NCI-H1694 treated with DMSO at 0.1 percent for 48 hours (cell line): ENCODE measurements at regions not wholly inside any gene's neighbourhood (a gene's known extent, or its start where the extent isn't known, plus 50 kb on each side); places are given as distances from the start of the nearest gene placed in this dataset.
"Not testable (repeated sequence)": the region's sequence is repeated elsewhere in the genome, so short reads cannot be mapped to it uniquely, and the experiment has no call there.

Experiments used
- DNase-seq: peaks from one replicate; lab custom pipeline; 2025; lab: John Stamatoyannopoulos, UW

- no peak for DNase-seq
Measured at GRCh38 chr3:127071597-127072001, 88.7 kb downstream of the PLXNA1 start.

- DNase-seq = no peak
Measured at GRCh38 chr3:127072221-127072771, 89.4 kb downstream of the PLXNA1 start.

- no peak for DNase-seq
Measured at GRCh38 chr3:127072971-127073783, 90.3 kb downstream of the PLXNA1 start.

- DNase-seq = no peak
Measured at GRCh38 chr3:127073941-127074820, 91.3 kb downstream of the PLXNA1 start.

GRCh38 chr3:127074900-127075360, 92.0 kb downstream of the PLXNA1 start:
- DNase-seq = peak; percentile 29

- not testable (repeated sequence) for DNase-seq
Measured at GRCh38 chr3:127076166-127076992, 93.5 kb downstream of the PLXNA1 start.

- DNase-seq = no peak
Measured at GRCh38 chr3:127077068-127077467, 94.2 kb downstream of the PLXNA1 start.

- DNase-seq = no peak
Measured at GRCh38 chr3:127077505-127078064, 94.7 kb downstream of the PLXNA1 start.

GRCh38 chr3:127078626-127079025, 95.7 kb downstream of the PLXNA1 start:
- DNase-seq = no peak

GRCh38 chr3:127079211-127079610, 96.3 kb downstream of the PLXNA1 start:
- no peak for DNase-seq

- DNase-seq = no peak
Measured at GRCh38 chr3:127081001-127081720, 98.2 kb downstream of the PLXNA1 start.

- DNase-seq = no peak
Measured at GRCh38 chr3:127082066-127082465, 99.2 kb downstream of the PLXNA1 start.

GRCh38 chr3:127083778-127084397, 101.0 kb downstream of the PLXNA1 start:
- DNase-seq = no peak

GRCh38 chr3:127084401-127084990, 101.6 kb downstream of the PLXNA1 start:
- no peak for DNase-seq

- no peak for DNase-seq
Measured at GRCh38 chr3:127085576-127085975, 102.7 kb downstream of the PLXNA1 start.

GRCh38 chr3:127086591-127086990, 103.7 kb downstream of the PLXNA1 start:
- DNase-seq = not testable (repeated sequence)

- DNase-seq = no peak
Measured at GRCh38 chr3:127087441-127087840, 104.5 kb downstream of the PLXNA1 start.

GRCh38 chr3:127088511-127089351, 104.2 kb upstream of the PRR23E start:
- DNase-seq = no peak
